PC-9 (cell line): ENCODE measurements at regions not wholly inside any gene's neighbourhood (a gene's known extent, or its start where the extent isn't known, plus 50 kb on each side); places are given as distances from the start of the nearest gene placed in this dataset.

Experiments used
- BruUV-seq: library from RNA; stranded (reverse); fragments of 400-500 nt; replicated peaks from 2 replicates; lab custom pipeline; 2021; lab: Mats Ljungman, UMichigan
- CTCF ChIA-PET: fragments of 300-600 bp; sonication (Branson Sonifier 250); formaldehyde crosslinking; loops from one replicate; lab custom pipeline; 2022; ENCODE audit warnings: antibody characterized with exemption; lab: Charles Lee
- POLR2A ChIA-PET: fragments of 300-600 bp; sonication (Branson Sonifier 250); formaldehyde crosslinking; loops from one replicate; lab custom pipeline; 2022; ENCODE audit warnings: antibody characterized with exemption; ENCODE audit not compliant: unreplicated experiment; lab: Charles Lee
- DNase-seq, 2 experiments: peaks; one replicate each; pipeline versions ENCODE4 v3.0.0 to v3.0.0-alpha.2; 2015 to 2022; ENCODE audit warnings: mixed read lengths in 1 of 2
- H2AFZ ChIP-seq: fragments of 200-600 bp; sonication (generic); 2 replicates; pipeline ENCODE4 v1.8.1; 2017; ENCODE audit warnings: antibody characterized with exemption
- H3F3A ChIP-seq: fragments of 200-600 bp; sonication (generic); 2 replicates; pipeline ENCODE4 v1.8.1; 2017; ENCODE audit warnings: antibody characterized with exemption, mild to moderate bottlenecking, low read depth; ENCODE audit not compliant: insufficient read depth
- H3K27ac ChIP-seq: fragments of 200-600 bp; sonication (generic); 2 replicates; pipeline ENCODE4 v1.6.1; 2016; ENCODE audit warnings: mixed run types
- H3K27me3 ChIP-seq: fragments of 200-600 bp; sonication (generic); 2 replicates; pipeline ENCODE4 v1.6.1; 2016; ENCODE audit warnings: low read depth, mixed run types; ENCODE audit not compliant: insufficient read depth
- H3K36me3 ChIP-seq: fragments of 200-600 bp; sonication (generic); 2 replicates; pipeline ENCODE4 v1.6.1; 2016; ENCODE audit warnings: low read depth, mixed run types
- H3K4me1 ChIP-seq: fragments of 200-600 bp; sonication (generic); replicated peaks from 2 replicates; pipeline ENCODE4 v1.6.1; 2016; ENCODE audit warnings: mixed run types; ENCODE audit not compliant: insufficient read depth
- H3K4me2 ChIP-seq: fragments of 200-600 bp; sonication (generic); 2 replicates; pipeline ENCODE4 v1.6.1; 2017; ENCODE audit warnings: mixed run types
- H3K4me3 ChIP-seq: fragments of 200-600 bp; sonication (generic); 2 replicates; pipeline ENCODE4 v1.6.1; 2016; ENCODE audit warnings: mixed run types
- H3K79me2 ChIP-seq: fragments of 200-600 bp; sonication (generic); 2 replicates; pipeline ENCODE4 v1.6.1; 2017; ENCODE audit warnings: low read depth, mixed run types
- H3K9me2 ChIP-seq: fragments of 200-600 bp; sonication (generic); 2 replicates; pipeline ENCODE4 v1.8.1; 2017; ENCODE audit warnings: mild to moderate bottlenecking; ENCODE audit not compliant: insufficient read depth
- H3K9me3 ChIP-seq: fragments of 200-600 bp; sonication (generic); 2 replicates; pipeline ENCODE4 v1.8.1; 2016; ENCODE audit warnings: low read depth; ENCODE audit not compliant: insufficient read depth
- H4K20me1 ChIP-seq: fragments of 200-600 bp; sonication (generic); 2 replicates; pipeline ENCODE4 v1.8.1; 2017; ENCODE audit not compliant: insufficient read depth
- CTCF ChIP-seq: fragments of 200-600 bp; sonication (generic); conservative IDR thresholded peaks from 2 replicates; pipeline ENCODE4 v1.6.1; 2017; ENCODE audit warnings: mixed run types, antibody characterized with exemption, mild to moderate bottlenecking, moderate library complexity
- EZH2 ChIP-seq: fragments of 200-600 bp; sonication (generic); IDR thresholded peaks from 2 replicates; pipeline ENCODE4 v1.8.0; 2017; ENCODE audit warnings: antibody characterized with exemption, low read depth
- intact Hi-C: fragments of 100-400 bp; cut with micrococcal nuclease; formaldehyde crosslinking; loops from one replicate; pipeline ENCODE4 v1.10.0; 2022; ENCODE audit not compliant: unreplicated experiment

GRCh38 chr6:137645850-137646249 lies 151.7 kb upstream of the OLIG3 start:
- ChIA-PET CTCF (no interaction called here), POLR2A (no interaction called here)
- H3K9me3 ChIP-seq, result peaks cover 16% of the 10 kb centered on the region
- H3K79me2 ChIP-seq, result no peaks in the 10 kb centered on the region
- peaks cover 24% of the 10 kb centered on the region for H3K4me1 ChIP-seq
- no peaks in the 10 kb centered on the region for H3K9me2 ChIP-seq
- DNase-seq, result no peak
- TF ChIP-seq EZH2, result no peak
- no peak for TF ChIP-seq CTCF
- intact Hi-C loops, result loop anchor here (5.0 to 10.0 kb wide), 3 partner anchors 331 to 821 kb away; partner anchors contain the start of genes PERP and PEX7
- H3K27ac ChIP-seq, result no peak overlapping the region
- no peaks in the 10 kb centered on the region for H4K20me1 ChIP-seq
- no peak overlapping the region for H2AFZ ChIP-seq
- H3K4me2 ChIP-seq, result no peak overlapping the region
- H3K27me3 ChIP-seq, result no peaks in the 10 kb centered on the region
- peaks cover 6% of the 10 kb centered on the region; the same call in 1 of the 2 replicates for H3F3A ChIP-seq
- no TSS peak for BruUV-seq
- no peaks in the 10 kb centered on the region for H3K36me3 ChIP-seq
- H3K4me3 ChIP-seq, result no peak overlapping the region

- Histone ChIP-seq H3K9me2 (no peaks in the 10 kb centered on the region), H2AFZ (no peak overlapping the region), H4K20me1 (no peaks in the 10 kb centered on the region), H3K4me3 (no peak overlapping the region), H3K4me2 (no peak overlapping the region), H3K27ac (no peak overlapping the region), H3K36me3 (no peaks in the 10 kb centered on the region), H3K4me1 (peaks cover 26% of the 10 kb centered on the region), H3K27me3 (no peaks in the 10 kb centered on the region), H3F3A (peaks cover 6% of the 10 kb centered on the region; the same call in 1 of the 2 replicates), H3K9me3 (peaks cover 16% of the 10 kb centered on the region), H3K79me2 (no peaks in the 10 kb centered on the region)
- intact Hi-C loops, result loop anchor here (5.0 to 10.0 kb wide), 3 partner anchors 331 to 822 kb away; partner anchors contain the start of genes PERP and PEX7
- no peak for DNase-seq
- ChIA-PET CTCF (no interaction called here), POLR2A (no interaction called here)
- no TSS peak for BruUV-seq
- no peak for TF ChIP-seq EZH2
- no peak for TF ChIP-seq CTCF
Measured at GRCh38 chr6:137646484-137646883, 152.3 kb upstream of the OLIG3 start.

GRCh38 chr6:137647762-137648447 lies 153.7 kb upstream of the OLIG3 start:
- no peaks in the 10 kb centered on the region for H3K9me2 ChIP-seq
- intact Hi-C loops, result loop anchor here (5.0 to 10.0 kb wide), 3 partner anchors 329 to 823 kb away; partner anchors contain the start of genes PERP and PEX7
- CTCF ChIA-PET, result no interaction called here
- H2AFZ ChIP-seq, result no peak overlapping the region
- no peak overlapping the region for H3K4me3 ChIP-seq
- H3K27me3 ChIP-seq, result no peaks in the 10 kb centered on the region
- H3K79me2 ChIP-seq, result no peaks in the 10 kb centered on the region
- H3K4me1 ChIP-seq, result peaks cover 36% of the 10 kb centered on the region
- peaks cover 6% of the 10 kb centered on the region; the same call in 1 of the 2 replicates for H3F3A ChIP-seq
- POLR2A ChIA-PET, result no interaction called here
- peak overlapping the region; percentile 54 for H3K27ac ChIP-seq
- H3K9me3 ChIP-seq, result peaks cover 16% of the 10 kb centered on the region
- no peaks in the 10 kb centered on the region for H4K20me1 ChIP-seq
- TF ChIP-seq EZH2, result no peak
- no peak for TF ChIP-seq CTCF
- H3K4me2 ChIP-seq, result peak overlapping the region; percentile 27
- peak in 1 of 2 experiments; percentile 53 for DNase-seq
- H3K36me3 ChIP-seq, result no peaks in the 10 kb centered on the region
- no TSS peak for BruUV-seq
